HepG2 (cell line): ENCODE measurements at regions not wholly inside any gene's neighbourhood (a gene's known extent, or its start where the extent isn't known, plus 50 kb on each side); places are given as distances from the start of the nearest gene placed in this dataset.

Experiments
- ATF4 ChIP-seq, 2 experiments: fragments of 450-650 bp in 1 of 2; sonication (generic) in 1 of 2; formaldehyde crosslinking; IDR thresholded peaks; 2 replicates each; pipeline versions ENCODE4 v1.5.0 to v1.8.0; 2020 to 2022; ENCODE audit warnings: mild to moderate bottlenecking in 1 of 2, missing genetic modification reagents in 1 of 2
- MAFF ChIP-seq: IDR thresholded peaks from 2 replicates; pipeline ENCODE4 v1.6.1; 2011; ENCODE audit warnings: low read depth, low read length, improper control_type of control experiment
- POLR2AphosphoS5 ChIP-seq: IDR thresholded peaks from 2 replicates; pipeline ENCODE4 v1.6.1; 2012; ENCODE audit warnings: low read depth, low read length
- TRAFD1 ChIP-seq: sonication (generic); formaldehyde crosslinking; IDR thresholded peaks from 2 replicates; pipeline ENCODE4 v1.5.1; 2020; ENCODE audit warnings: missing genetic modification reagents, mild to moderate bottlenecking, borderline replicate concordance
- ZBTB1 ChIP-seq: sonication (generic); formaldehyde crosslinking; IDR thresholded peaks from 2 replicates; pipeline ENCODE4 v1.4.0; 2020; ENCODE audit warnings: missing genetic modification reagents, borderline replicate concordance
- ZIK1 ChIP-seq: sonication (generic); formaldehyde crosslinking; IDR thresholded peaks from 2 replicates; pipeline ENCODE4 v1.5.0; 2020; ENCODE audit warnings: mild to moderate bottlenecking, low read depth, missing genetic modification reagents, borderline replicate concordance
- ZNF282 ChIP-seq: fragments of 450-650 bp; IDR thresholded peaks from 2 replicates; pipeline ENCODE4 v1.6.1; 2018; ENCODE audit not compliant: partially characterized antibody
- ZNF414 ChIP-seq: sonication (generic); formaldehyde crosslinking; IDR thresholded peaks from 2 replicates; pipeline ENCODE4 v1.5.0; 2020; ENCODE audit warnings: missing genetic modification reagents
- ZNF558 ChIP-seq: sonication (generic); formaldehyde crosslinking; IDR thresholded peaks from 2 replicates; pipeline ENCODE4 v1.9.0; 2022; ENCODE audit warnings: mild to moderate bottlenecking, missing genetic modification reagents, borderline replicate concordance
- ZNF572 ChIP-seq: sonication (generic); formaldehyde crosslinking; IDR thresholded peaks from 2 replicates; pipeline ENCODE4 v1.5.1; 2020; ENCODE audit warnings: mild to moderate bottlenecking, missing genetic modification reagents
- ZNF577 ChIP-seq: sonication (generic); formaldehyde crosslinking; IDR thresholded peaks from 2 replicates; pipeline ENCODE4 v1.4.0; 2020; ENCODE audit warnings: mild to moderate bottlenecking, low read depth, missing genetic modification reagents, borderline replicate concordance
- ZNF660 ChIP-seq: sonication (generic); formaldehyde crosslinking; IDR thresholded peaks from 2 replicates; pipeline ENCODE4 v1.5.1; 2020; ENCODE audit warnings: mild to moderate bottlenecking, low read depth, missing genetic modification reagents, borderline replicate concordance
- ZSCAN12 ChIP-seq: sonication (generic); formaldehyde crosslinking; IDR thresholded peaks from 2 replicates; pipeline ENCODE4 v1.9.0; 2021; ENCODE audit warnings: mild to moderate bottlenecking, missing genetic modification reagents

- TF ChIP-seq ZSCAN12 (CRISPR knock-in tag) (no peak), TRAFD1 (CRISPR knock-in tag) (no peak), ZNF572 (CRISPR knock-in tag) (no peak), ZNF660 (no peak), POLR2AphosphoS5 (no peak), ATF4 (CRISPR knock-in tag; IDR thresholded peaks at IDR 0.05) (no peak), ZNF414 (CRISPR knock-in tag) (no peak), ZNF577 (no peak), MAFF (no peak), ZNF282 (no peak), ZIK1 (CRISPR knock-in tag) (no peak), ZBTB1 (CRISPR knock-in tag) (no peak), ZNF558 (CRISPR knock-in tag) (no peak)
Measured at GRCh38 chr2:237189799-237190198, 104.1 kb downstream of the COPS8 start.
